Smooth muscle cell of the brain vasculature (primary cell): ENCODE measurements at regions not wholly inside any gene's neighbourhood (a gene's known extent, or its start where the extent isn't known, plus 50 kb on each side); places are given as distances from the start of the nearest gene placed in this dataset.
"Not testable (repeated sequence)": the region's sequence is repeated elsewhere in the genome, so short reads cannot be mapped to it uniquely, and the experiment has no call there.

Experiments used
- DNase-seq: peaks from one replicate; pipeline ENCODE4 v3.0.0-alpha.2; 2012; ENCODE audit warnings: low read depth, low spot score

GRCh38 chr6:163888030-163888819 lies 473.7 kb downstream of the QKI start:
- no peak for DNase-seq

- no peak for DNase-seq
These were observed 471.9 kb downstream of the QKI start for GRCh38 chr6:163886428-163886827.

- no peak for DNase-seq
These were observed 469.5 kb downstream of the QKI start for GRCh38 chr6:163883984-163884383.

GRCh38 chr6:163878698-163879097 lies 464.2 kb downstream of the QKI start:
- DNase-seq: no peak

- DNase-seq: no peak
These were observed 463.5 kb downstream of the QKI start for GRCh38 chr6:163877877-163878639.

- DNase-seq: no peak
These were observed 461.9 kb downstream of the QKI start for GRCh38 chr6:163876391-163876790.

GRCh38 chr6:163874784-163875183 lies 460.3 kb downstream of the QKI start:
- DNase-seq: no peak

GRCh38 chr6:163872335-163872734 lies 457.8 kb downstream of the QKI start:
- DNase-seq: no peak

GRCh38 chr6:163871616-163872015 lies 457.1 kb downstream of the QKI start:
- no peak for DNase-seq

GRCh38 chr6:163867518-163868292 lies 453.2 kb downstream of the QKI start:
- DNase-seq: no peak

- DNase-seq: no peak
These were observed 451.7 kb downstream of the QKI start for GRCh38 chr6:163866192-163866591.

- DNase-seq: no peak
These were observed 449.0 kb downstream of the QKI start for GRCh38 chr6:163863565-163863964.

GRCh38 chr6:163862701-163863100 lies 448.2 kb downstream of the QKI start:
- no peak for DNase-seq

GRCh38 chr6:163861627-163862026 lies 447.1 kb downstream of the QKI start:
- no peak for DNase-seq

GRCh38 chr6:163860287-163861081 lies 446.0 kb downstream of the QKI start:
- DNase-seq: no peak

- not testable (repeated sequence) for DNase-seq
These were observed 444.4 kb downstream of the QKI start for GRCh38 chr6:163858870-163859269.

GRCh38 chr6:163857421-163857820 lies 442.9 kb downstream of the QKI start:
- no peak for DNase-seq

GRCh38 chr6:163850874-163851273 lies 436.4 kb downstream of the QKI start:
- no peak for DNase-seq

GRCh38 chr6:163844761-163845160 lies 430.2 kb downstream of the QKI start:
- no peak for DNase-seq

GRCh38 chr6:163844357-163844756 lies 429.8 kb downstream of the QKI start:
- DNase-seq: no peak

- no peak for DNase-seq
These were observed 428.7 kb downstream of the QKI start for GRCh38 chr6:163843218-163843617.
